HG02623 (cell line): ENCODE measurements at regions not wholly inside any gene's neighbourhood (a gene's known extent, or its start where the extent isn't known, plus 50 kb on each side); places are given as distances from the start of the nearest gene placed in this dataset.

Experiments
- ATAC-seq: cut with Tn5 transposase; IDR thresholded peaks from one replicate; pipeline ENCODE4 v1.9.1; 2021; ENCODE audit warnings: moderate library complexity; ENCODE audit not compliant: unreplicated experiment

DNA sequence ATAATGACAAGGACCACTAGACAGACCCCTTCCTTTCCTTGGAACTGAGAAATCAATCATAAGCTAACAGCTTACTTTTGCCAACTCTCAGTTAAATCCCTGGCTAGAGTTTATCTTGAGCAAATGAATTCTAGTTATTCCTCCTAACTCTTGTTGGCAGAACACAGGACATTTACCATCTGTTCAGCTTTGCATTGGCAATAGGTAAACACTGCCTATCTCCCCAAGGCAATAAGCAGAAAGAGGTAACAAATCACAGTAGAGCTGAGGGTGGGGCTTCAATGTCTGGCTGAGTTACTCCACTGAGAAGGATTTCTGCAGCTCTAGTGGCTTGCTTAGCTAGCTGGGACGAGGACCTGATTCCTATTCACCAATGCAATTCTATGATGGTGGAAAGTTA is 503.3 kb upstream of the GRIA1 start:
- no peak for ATAC-seq

DNA sequence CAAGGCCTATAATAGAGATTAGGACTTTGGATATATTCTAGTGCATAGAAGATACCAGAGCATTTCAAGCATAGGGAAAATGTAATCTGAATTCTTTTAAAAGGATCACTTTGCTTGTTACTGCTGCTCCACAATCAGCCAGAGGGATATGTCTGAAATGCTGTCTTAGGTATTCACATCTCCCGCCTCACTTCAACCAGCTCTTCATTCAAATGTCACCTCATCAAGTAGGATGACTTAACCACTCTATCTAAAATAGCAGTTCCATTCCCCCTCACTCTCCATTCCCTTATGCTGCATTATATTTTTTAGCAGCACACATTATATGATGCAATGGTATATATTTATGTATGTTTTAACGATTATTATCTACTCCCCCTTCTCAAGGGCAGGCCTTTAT is 500.3 kb upstream of the GRIA1 start:
- no peak for ATAC-seq

DNA sequence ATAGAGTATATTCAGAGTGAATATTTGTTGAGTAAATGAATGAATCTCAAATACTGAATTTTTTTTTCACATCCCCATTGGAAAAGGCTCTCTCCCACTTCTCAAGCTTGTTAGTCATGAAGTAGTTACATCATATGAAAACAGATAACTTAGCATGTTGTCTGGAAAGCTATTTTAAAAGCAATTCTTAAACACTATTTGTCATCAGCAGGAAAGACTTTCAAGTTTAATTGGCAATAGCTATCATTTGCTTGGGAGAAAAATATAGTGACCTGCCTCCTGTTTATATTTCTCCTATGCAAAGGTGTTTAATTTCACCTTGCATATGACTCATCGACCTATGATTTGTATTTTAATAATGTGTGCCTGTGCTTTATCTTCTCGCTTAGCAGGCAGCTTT is 499.8 kb upstream of the GRIA1 start:
- ATAC-seq = no peak

DNA sequence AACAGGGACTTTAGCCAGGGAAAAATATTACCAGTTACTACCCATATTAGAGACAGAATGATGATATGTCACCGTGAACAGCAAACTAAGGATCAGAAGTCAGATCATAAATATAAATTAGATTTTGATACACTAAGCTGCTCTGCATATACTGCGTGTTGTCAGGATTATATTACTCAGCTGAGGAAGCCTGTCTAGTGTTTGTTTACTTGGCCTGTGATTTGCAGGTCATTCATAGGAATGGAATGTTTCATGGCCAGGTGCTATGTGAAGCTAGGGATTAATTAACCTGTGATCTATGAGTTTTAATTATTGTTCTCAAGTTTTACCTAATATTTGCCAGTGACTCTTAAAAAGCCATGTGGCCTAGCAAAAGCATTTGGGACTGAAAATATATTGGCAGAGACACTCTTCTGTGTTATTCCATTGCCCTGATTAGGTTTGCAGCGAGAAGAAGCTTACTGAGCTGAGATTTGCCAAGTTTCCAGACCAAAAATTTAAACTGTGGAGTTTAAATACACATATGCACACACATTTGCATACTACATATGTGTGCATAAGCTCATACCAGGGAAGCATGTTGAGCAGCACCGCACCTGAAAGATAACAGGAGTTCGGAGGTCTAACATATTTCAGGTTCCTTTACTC is 496.3 kb upstream of the GRIA1 start:
- ATAC-seq = no peak

DNA sequence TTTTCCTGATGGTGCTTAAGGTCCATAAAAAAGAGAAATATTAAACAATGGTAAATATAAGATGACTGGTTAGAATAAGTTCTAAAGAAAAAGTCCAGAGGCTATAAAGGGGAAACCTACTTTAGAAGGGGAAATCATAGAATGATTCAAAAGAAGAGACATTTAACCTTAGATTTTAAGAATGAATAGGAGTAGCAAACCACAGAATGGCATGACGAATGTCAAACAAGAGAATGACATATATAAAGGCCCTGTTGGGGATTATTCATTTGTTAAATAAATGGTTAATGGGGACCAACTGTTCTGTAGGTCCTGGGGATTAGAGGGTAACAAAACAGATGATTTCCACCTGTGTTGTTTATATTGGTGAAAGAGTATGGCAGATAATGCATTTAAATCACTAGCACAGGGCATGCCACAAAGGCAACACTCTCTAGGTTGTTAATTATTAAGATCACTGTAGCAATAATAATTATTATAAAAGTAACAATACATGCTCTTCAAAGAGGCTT is 495.2 kb upstream of the GRIA1 start:
- no peak for ATAC-seq

DNA sequence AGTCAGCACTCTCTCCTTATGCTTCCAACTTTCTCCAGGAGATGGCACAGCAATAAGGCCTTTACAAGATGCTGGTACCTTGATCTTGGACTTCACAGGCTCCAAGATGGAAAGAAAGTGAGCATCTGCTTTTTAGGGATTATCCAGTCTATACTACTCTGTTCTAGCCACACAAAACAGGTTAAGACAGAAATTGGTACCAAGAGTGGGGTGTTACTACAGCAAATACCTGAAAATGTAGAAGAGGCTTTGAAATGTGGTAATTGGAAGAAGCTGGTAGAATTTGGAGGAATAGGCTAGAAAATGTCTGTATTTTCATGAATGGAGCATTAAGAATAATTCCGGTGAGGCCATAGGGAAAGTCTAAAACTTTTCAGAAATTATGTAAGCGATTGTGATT is 484.8 kb upstream of the GRIA1 start:
- ATAC-seq = no peak

DNA sequence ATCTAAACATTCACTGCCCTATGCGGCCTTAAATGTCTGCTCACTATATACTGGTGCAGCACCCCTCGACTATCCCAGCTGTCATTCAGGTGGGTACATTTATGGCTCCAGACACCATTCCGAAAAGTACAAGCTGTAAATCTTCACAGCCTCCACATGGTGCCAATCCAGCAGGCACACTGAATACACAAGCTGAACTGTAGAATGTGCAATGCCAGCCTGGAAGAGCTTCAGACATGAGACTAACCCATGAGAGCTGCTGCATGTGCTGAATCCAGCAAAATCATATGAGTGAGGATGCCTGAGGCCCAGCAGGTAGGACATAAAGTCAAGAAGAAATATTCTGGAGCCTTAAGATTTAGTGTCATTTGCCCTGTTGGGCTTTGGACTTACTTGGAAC is 483.8 kb upstream of the GRIA1 start:
- no peak for ATAC-seq

DNA sequence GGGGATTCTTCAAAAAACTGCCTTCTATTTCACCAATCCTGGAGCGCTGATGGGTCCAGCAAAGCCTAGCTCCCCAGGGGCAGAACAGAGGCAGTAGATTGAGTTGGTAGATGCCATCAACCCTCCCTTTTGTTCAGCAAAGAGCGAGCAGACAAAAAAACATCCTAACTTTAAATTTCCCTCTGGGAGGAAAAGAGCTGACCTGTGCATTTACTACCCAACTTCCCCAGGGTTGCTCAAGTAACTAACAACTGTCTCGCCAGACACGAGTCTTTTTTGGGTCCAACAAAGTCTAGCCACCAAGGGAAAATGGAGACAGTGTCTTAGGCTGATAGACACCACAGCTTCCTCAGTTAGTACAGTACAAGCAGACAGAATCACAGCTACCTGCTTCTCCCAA is 476.3 kb upstream of the GRIA1 start:
- no peak for ATAC-seq

DNA sequence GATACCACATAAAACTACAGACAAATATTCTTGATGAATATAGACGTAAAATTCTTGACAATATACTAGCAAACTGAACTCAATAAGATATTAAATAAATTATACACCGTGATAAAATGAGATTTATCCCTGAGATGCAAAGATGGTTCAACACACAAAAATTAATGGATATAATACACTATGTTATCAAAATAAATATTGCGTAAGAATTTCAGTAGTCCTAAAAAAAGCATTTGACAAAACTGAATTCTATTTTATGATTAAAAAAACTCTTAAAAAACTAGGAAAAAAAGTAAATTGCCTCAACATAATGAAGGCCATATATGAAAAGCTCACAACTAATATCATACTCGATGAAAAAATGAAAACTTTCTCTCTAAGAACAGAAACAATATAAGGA is 472.3 kb upstream of the GRIA1 start:
- no peak for ATAC-seq

DNA sequence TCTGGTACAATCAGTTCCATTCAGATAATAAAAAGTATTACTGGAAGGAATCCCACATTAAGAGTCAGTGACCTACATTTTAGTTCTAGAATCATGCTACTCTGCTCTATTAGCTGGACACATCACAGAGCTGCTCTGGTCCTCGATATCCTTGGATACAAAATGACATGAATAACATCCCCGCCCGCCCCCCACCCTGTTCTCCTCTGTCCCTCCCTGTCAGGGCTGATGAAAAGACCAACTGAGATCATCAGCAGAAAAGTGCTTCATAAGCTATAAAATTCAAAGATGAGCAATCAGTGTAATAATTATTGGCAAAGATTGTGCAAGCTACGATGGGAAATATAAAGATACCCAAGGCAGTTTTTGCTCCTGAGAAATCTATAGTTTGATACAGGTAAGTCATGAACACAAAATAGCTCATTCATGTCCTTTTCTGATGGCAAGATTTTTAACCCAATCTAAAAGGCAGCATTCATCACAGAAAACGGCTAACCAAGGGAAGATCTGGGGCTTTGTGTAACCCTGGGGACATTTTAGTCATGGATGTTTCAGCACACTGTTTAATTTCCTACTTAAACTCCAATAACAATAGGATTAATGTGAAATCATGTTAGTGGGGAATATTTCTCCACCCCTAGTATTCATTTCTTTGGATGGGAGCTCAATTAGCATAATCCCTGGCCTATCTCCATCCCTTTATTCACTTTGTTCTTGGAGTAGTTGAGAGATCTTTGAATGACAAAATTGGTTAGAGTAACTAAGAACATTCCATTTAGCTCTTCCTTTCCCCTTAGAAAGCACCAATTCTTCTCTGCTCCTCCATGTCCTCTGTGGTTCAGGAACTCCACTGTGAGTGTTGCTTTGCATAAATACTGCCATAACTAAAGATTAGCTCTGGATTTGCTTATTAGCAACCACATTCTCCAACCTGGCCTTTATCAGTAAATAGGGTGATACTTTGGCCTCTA is 459.4 kb upstream of the GRIA1 start:
- ATAC-seq = no peak

DNA sequence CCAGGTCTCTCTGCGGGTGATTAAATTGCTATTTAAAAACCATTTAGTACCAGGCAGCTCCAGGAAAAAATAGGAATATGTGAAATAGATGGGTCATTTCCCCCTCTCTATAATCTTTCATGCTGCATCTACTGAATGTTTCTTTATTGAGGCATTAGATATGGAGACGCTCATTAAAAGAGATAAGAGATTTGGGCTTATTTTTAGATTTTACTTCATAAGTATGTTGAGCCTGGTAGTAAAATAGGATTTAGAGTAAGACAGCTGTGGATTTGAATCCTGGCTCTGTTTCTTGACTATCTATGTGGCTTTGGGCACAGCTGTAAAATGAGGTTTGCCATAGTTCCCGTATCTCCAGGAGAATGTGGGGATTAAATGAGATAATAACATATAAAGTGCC is 451.0 kb upstream of the GRIA1 start:
- no peak for ATAC-seq

DNA sequence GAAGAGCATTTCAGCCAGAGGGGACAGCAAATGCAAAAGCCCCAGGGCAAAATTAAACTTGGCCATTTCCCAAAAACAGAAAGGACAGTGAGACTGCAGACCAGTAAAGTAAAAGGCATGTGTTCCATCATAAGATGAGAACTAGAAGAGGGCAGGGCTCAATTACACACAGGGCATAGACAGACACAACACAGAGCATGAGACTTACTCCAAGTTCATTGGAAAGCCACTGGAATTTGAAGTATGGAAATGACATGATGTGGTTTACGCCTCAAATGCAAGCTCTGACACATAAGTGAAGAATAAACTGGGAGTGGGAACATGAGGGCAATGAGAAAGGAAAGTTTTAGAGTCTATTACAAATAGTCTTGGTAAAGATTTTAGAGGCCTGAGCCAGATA is 446.6 kb upstream of the GRIA1 start:
- ATAC-seq = no peak

DNA sequence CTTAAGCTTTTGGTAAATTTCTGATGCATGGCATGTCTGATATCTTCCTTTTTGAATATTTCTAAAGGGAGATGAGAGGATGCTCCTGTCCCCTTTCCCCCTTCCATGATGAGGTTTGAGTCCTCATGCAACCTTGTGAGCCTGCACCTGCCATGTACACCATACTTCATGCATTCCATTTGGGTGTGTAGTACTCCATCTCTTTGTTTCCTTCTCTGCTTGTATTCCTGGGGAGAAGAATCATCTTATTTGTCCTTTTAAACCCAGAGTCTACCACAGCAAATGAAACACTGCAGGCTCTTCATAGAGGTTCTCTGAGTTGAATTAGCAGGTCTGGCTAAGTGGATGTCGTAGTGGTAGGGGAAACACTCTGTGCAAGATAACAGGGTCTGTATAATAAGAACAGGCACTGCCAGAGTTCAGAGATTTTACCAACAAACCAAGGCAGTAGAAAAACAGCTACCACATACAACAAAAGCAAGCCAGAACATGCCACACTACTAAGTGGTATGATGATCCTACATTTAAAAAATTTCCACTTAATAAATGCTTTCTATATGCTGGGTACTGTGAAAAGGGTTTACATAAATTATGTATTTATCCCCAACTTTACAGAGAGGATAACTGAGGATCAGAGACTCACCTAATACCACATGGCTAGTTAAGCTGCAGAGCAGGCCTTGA is 439.8 kb upstream of the GRIA1 start:
- ATAC-seq = no peak

DNA sequence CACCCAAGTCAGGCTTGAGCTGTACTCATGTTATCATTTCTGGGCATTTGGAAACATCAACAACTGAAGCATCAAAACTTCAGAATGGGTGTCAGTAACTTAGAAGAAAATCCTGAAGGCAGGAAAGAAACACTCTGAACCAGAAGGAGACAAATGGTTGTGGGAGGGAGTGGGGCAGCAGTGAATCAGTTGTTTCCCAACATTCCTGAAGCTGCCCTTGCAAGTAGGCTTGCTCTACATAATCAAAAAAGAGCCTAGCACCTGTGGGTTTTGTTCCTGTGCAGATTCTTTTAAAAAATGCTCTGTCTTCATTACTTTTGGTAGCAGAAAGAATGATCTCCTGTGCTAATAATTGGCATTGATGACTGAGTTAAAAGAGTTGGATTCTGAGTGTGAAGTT is 424.2 kb upstream of the GRIA1 start:
- ATAC-seq = no peak

DNA sequence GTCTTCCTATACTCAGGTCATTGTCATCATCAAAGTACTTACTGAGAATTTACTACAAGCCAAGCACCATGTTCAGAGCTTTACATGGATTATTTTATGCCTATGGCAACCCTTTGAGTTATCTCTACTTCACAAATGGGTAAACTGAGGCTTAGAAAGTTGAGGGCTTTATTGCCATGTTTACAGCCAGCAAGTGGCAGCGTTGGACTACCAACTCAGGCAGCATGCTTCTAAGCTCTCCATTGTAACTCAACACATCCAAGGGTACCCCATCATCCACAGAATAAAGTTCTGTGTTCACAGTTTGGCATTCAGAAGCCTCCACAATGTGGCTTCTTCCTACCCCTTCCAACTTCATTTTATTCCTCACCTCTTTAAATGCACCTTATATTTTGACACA is 422.6 kb upstream of the GRIA1 start:
- ATAC-seq = no peak

DNA sequence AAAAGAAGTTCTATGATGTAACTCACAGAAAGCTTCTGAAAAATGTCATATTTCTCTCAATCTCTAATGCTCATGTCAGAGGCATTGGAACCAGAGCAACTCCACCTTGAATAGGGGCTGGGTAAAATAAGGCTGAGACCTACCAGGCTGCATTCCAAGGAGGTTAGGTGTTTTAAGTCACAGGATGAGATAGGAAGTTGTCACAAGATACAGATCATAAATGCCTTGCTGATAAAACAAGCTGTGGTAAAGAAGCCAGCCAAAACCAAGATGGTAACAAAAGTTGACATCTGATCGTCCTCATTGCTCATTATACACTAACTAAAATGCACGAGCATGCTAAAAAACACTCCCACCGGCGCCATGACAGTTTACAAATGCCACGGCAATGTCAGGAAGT is 411.1 kb upstream of the GRIA1 start:
- ATAC-seq = no peak

DNA sequence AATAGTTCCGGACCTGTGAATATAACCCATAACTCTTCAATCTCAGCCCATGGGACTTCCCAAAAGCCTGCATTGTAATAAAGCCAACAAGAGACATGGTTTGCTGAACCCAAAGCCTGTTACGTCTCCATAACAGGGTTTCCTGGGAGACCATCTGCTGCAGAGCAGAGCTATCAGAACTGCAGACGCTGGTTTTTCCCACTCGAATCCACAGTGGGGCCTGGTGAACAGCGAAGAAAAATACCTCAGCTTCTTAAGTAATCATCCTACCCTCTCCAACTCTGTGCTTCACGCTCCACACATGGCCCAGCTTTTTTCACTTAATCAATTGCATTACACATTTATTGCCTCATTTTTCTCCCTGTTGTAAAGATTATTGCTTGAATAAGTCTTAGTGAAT is 409.5 kb upstream of the GRIA1 start:
- ATAC-seq = no peak

DNA sequence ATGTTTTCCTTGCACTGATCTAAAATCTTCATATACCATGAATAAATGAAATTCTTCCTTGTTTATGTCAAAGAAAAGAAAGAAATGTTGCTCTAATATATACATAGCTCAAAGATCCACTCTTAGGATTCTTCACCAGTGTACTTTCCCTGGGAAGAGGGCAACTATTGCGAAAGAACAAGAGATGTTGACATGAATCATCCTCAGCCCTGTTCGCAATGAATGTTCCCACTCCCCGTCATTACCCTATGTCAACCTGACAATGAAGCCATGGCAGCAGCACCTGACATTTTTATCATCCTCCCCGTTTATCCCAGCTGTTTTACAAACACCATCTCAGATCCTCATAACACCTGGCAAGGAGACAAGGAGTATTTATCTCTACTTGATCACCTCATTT is 409.1 kb upstream of the GRIA1 start:
- ATAC-seq = no peak

DNA sequence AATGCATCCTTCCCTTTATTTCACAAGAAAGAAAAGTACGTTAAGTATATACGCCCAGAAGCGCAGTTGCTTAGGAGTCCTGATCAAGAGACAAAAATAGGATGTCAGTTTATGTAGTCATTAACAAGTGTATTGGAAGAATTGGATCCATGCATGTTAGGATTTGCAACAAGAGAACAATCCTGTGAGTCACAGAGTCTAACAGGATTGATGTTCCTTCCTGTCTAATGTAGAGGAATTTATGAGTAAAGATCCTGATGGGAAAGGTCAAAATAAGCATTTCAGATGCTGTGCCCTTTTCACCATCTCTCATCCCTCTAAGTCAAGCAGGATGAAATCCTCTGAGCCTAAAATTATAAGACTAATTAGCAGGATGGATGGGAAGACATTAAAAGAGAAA is 406.0 kb upstream of the GRIA1 start:
- ATAC-seq = no peak

DNA sequence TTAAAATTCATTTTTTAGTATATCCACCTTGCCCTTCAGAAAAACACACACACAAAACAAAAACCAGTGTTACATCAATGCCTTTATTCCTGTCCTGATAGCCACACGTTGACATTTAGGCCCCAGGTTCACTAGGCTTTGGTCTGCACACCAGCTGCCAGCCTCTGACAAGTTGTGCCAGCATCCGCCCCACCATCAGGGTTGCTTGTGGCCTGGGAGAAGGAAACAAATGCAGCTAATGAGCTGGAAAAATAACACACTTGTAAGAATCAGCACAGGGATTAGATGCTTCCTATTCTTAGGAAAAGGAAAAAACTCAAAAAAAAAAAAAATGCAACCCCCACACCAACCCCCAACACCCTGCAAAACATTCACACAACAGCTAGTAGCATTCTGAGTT is 404.0 kb upstream of the GRIA1 start:
- ATAC-seq = no peak

DNA sequence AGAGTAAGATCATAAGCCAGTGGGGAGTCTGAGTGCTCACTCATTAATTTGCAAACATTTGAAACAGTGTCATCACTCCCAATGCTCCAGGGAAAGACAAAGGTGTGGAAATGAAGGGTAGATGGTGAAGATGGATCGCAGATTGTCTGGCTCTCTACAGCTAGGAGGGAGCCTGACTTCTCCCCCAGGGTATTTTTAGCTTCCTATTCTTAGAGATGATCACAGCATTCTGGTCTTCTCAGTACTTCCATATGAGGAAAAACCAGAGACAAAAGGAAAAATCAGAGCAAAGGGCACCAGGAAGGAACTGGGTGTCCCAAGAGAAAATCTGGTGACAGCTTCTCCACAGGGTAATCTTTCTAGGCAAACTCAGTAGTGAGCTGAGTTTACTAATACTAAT is 401.9 kb upstream of the GRIA1 start:
- no peak for ATAC-seq

DNA sequence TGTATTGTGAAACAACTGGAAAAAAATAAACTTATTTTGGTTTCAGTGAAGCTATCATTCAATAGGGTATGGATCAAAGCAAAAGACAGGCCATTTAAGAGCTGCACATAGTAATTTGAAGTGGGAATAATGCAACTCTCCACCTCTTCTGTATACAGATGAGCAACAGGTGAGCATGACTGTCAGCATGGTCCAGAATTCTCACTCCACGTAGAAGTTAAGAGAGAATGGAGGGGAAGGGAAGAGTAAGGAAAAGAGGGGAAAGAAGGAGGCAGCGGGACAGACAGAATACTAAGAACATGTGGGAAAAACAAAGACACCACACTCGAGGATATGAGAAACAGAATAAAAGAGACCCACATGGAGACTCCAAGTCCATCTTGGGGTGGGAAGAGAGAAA is 396.1 kb upstream of the GRIA1 start:
- ATAC-seq = no peak
